ENCODE measurements at regions not wholly inside any gene's neighbourhood (a gene's known extent, or its start where the extent isn't known, plus 50 kb on each side); places are given as distances from the start of the nearest gene placed in this dataset.

- CTCF ChIA-PET, result no interaction called here
- H3K27ac Mint-ChIP-seq, result no peak overlapping the region
- no peak overlapping the region for H3K4me3 Mint-ChIP-seq
- peaks cover 2% of the 10 kb centered on the region for H3K4me1 Mint-ChIP-seq (ENCODE audit: low read depth)
- no peaks in the 10 kb centered on the region for H3K9me3 Mint-ChIP-seq
- H3K36me3 Mint-ChIP-seq (ENCODE audit: low read depth), result no peaks in the 10 kb centered on the region
- intact Hi-C loops (cut with micrococcal nuclease), result no loop called here
- DNase-seq, result no peak
- peaks cover 29% of the 10 kb centered on the region for H3K27me3 Mint-ChIP-seq (ENCODE audit: low read depth)
Measured at GRCh38 chr6:105578179-105578707, 175.4 kb upstream of the PREP start.

DNA sequence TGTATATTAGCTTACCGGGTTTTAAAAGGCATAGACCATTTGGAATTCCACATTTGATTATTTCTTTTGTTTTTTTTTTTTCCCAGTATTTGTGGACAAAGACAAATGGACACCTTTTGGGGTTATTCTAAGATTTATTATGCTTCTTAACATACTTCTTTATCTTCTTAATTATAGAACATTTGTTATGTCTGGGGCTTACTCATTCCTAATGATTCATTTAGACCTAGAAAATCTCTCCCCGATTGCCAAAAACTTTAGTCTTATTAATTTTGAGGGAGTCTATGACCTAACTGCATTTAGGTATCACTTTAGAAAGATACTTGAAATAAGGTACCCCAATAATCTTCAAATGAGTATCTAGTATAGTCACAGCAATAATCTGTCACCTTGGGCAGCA, 170.7 kb upstream of the PREP start:
- Mint-ChIP-seq H3K4me3 (no peak overlapping the region), H3K4me1 (ENCODE audit: low read depth) (peaks cover 2% of the 10 kb centered on the region), H3K27ac (no peak overlapping the region), H3K27me3 (ENCODE audit: low read depth) (peaks cover 27% of the 10 kb centered on the region), H3K9me3 (no peaks in the 10 kb centered on the region), H3K36me3 (ENCODE audit: low read depth) (no peaks in the 10 kb centered on the region)
- CTCF ChIA-PET, result interaction anchor here (0.6 kb wide), 1 partner anchor 10 kb away, joined by 3 read pairs; no protein-coding TSS in a partner anchor
- no peak for DNase-seq
- intact Hi-C loops (cut with micrococcal nuclease), result no loop called here

DNA sequence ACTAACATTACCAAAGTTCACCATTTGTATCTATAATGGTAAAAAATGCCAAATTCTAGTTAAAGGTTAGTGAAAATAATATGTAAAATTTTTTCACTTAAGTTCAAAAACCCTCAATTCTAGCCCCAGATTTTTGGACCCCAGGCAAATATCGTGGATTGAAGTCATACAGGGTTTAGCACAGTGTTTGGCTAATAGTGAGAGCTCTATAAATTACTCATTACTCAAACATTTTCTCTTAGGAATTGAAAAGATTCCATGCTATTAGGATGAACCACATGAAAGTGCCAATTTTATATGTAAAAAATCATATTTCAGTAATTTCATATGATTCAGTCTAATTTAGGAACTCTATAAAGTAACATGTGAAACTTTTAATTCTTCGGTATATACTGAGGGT, 170.3 kb upstream of the PREP start:
- DNase-seq, result no peak
- peaks cover 23% of the 10 kb centered on the region for H3K27me3 Mint-ChIP-seq (ENCODE audit: low read depth)
- intact Hi-C loops (cut with micrococcal nuclease), result no loop called here
- no peak overlapping the region for H3K27ac Mint-ChIP-seq
- H3K4me3 Mint-ChIP-seq, result no peak overlapping the region
- no peaks in the 10 kb centered on the region for H3K36me3 Mint-ChIP-seq (ENCODE audit: low read depth)
- H3K9me3 Mint-ChIP-seq, result no peaks in the 10 kb centered on the region
- CTCF ChIA-PET, result interaction anchor here (0.6 kb wide), 1 partner anchor 10 kb away, joined by 3 read pairs; no protein-coding TSS in a partner anchor
- H3K4me1 Mint-ChIP-seq (ENCODE audit: low read depth), result no peaks in the 10 kb centered on the region

GRCh38 chr6:105570416-105570815, 167.5 kb upstream of the PREP start:
- H3K4me1 Mint-ChIP-seq (ENCODE audit: low read depth), result no peaks in the 10 kb centered on the region
- CTCF ChIA-PET, result no interaction called here
- no peaks in the 10 kb centered on the region for H3K36me3 Mint-ChIP-seq (ENCODE audit: low read depth)
- intact Hi-C loops (cut with micrococcal nuclease), result no loop called here
- H3K4me3 Mint-ChIP-seq, result no peak overlapping the region
- H3K27me3 Mint-ChIP-seq (ENCODE audit: low read depth), result peaks cover 17% of the 10 kb centered on the region
- no peak overlapping the region for H3K27ac Mint-ChIP-seq
- no peak for DNase-seq
- no peaks in the 10 kb centered on the region for H3K9me3 Mint-ChIP-seq

GRCh38 chr6:105569706-105570105, 166.8 kb upstream of the PREP start:
- no peak overlapping the region for H3K27ac Mint-ChIP-seq
- H3K9me3 Mint-ChIP-seq, result no peaks in the 10 kb centered on the region
- no peak for DNase-seq
- intact Hi-C loops (cut with micrococcal nuclease), result no loop called here
- CTCF ChIA-PET, result no interaction called here
- peaks cover 20% of the 10 kb centered on the region for H3K27me3 Mint-ChIP-seq (ENCODE audit: low read depth)
- no peaks in the 10 kb centered on the region for H3K4me1 Mint-ChIP-seq (ENCODE audit: low read depth)
- H3K4me3 Mint-ChIP-seq, result no peak overlapping the region
- H3K36me3 Mint-ChIP-seq (ENCODE audit: low read depth), result no peaks in the 10 kb centered on the region

- intact Hi-C loops (cut with micrococcal nuclease), result no loop called here
- CTCF ChIA-PET, result no interaction called here
Measured at GRCh38 chr6:105568751-105569150, 165.9 kb upstream of the PREP start.

GRCh38 chr6:105568142-105568541, 165.3 kb upstream of the PREP start:
- peaks cover 14% of the 10 kb centered on the region for H3K27me3 Mint-ChIP-seq (ENCODE audit: low read depth)
- CTCF ChIA-PET, result no interaction called here
- H3K36me3 Mint-ChIP-seq (ENCODE audit: low read depth), result no peaks in the 10 kb centered on the region
- no peak overlapping the region for H3K4me3 Mint-ChIP-seq
- no peak for DNase-seq
- H3K4me1 Mint-ChIP-seq (ENCODE audit: low read depth), result no peaks in the 10 kb centered on the region
- H3K27ac Mint-ChIP-seq, result no peak overlapping the region
- intact Hi-C loops (cut with micrococcal nuclease), result no loop called here
- no peaks in the 10 kb centered on the region for H3K9me3 Mint-ChIP-seq

More at GRCh38 chr6:105568751-105569150, 165.9 kb upstream of the PREP start:
- Mint-ChIP-seq H3K4me1 (ENCODE audit: low read depth) (no peaks in the 10 kb centered on the region), H3K36me3 (ENCODE audit: low read depth) (no peaks in the 10 kb centered on the region), H3K27ac (no peak overlapping the region), H3K4me3 (no peak overlapping the region), H3K9me3 (no peaks in the 10 kb centered on the region), H3K27me3 (ENCODE audit: low read depth) (peaks cover 18% of the 10 kb centered on the region)
- no peak for DNase-seq

DNA sequence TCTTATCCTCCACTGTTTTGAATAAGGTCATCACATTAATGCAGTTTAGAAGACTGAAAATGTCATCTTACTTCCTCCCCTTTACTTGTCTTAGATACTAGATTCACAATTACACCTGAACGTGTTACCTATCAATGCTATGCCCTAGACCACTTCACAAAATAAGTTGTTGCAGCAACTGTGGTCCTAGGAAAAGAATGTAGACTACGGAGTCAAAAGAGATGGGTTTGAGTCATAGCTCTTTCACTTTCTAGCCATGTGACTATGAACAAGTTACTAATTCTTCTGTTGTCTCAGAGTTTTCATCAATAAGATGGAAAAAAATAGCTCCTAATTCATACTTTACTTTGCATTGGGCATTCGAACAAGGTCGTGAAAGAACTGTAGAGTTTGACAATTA, 164.3 kb upstream of the PREP start:
- Mint-ChIP-seq H3K9me3 (peaks cover 2% of the 10 kb centered on the region), H3K4me3 (no peak overlapping the region), H3K27ac (no peak overlapping the region), H3K27me3 (ENCODE audit: low read depth) (peaks cover 10% of the 10 kb centered on the region), H3K36me3 (ENCODE audit: low read depth) (no peaks in the 10 kb centered on the region), H3K4me1 (ENCODE audit: low read depth) (no peaks in the 10 kb centered on the region)
- no peak for DNase-seq
- intact Hi-C loops (cut with micrococcal nuclease), result no loop called here
- CTCF ChIA-PET, result interaction anchor here (0.6 kb wide), 1 partner anchor 217 kb away, joined by 5 read pairs; no protein-coding TSS in a partner anchor

DNA sequence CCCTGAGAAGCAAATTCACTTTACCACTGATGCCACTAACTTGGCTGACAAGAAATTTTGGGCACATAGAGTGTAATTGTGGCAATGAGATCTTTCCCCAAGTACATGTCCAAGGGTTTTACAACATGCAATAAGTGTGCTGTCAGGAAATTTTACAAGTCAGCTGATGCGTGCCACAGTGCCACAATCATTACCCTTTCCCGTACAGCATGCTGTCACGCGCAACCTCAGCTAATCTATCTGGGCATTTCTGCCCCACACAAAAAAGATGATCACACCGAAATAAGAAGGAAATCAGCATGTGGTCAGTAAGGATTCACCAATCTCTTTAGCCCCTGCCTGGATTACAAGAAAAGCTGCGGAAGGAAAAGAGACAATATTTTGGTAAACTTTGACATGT, 163.6 kb upstream of the PREP start:
- no peaks in the 10 kb centered on the region for H3K4me1 Mint-ChIP-seq (ENCODE audit: low read depth)
- CTCF ChIA-PET, result no interaction called here
- no peaks in the 10 kb centered on the region for H3K36me3 Mint-ChIP-seq (ENCODE audit: low read depth)
- H3K27me3 Mint-ChIP-seq (ENCODE audit: low read depth), result peaks cover 10% of the 10 kb centered on the region
- peaks cover 2% of the 10 kb centered on the region for H3K9me3 Mint-ChIP-seq
- H3K27ac Mint-ChIP-seq, result no peak overlapping the region
- intact Hi-C loops (cut with micrococcal nuclease), result no loop called here
- DNase-seq, result no peak
- H3K4me3 Mint-ChIP-seq, result no peak overlapping the region

GRCh38 chr6:105564121-105564902, 161.4 kb upstream of the PREP start:
- H3K9me3 Mint-ChIP-seq, result peaks cover 2% of the 10 kb centered on the region
- H3K36me3 Mint-ChIP-seq (ENCODE audit: low read depth), result no peaks in the 10 kb centered on the region
- intact Hi-C loops (cut with micrococcal nuclease), result no loop called here
- H3K27ac Mint-ChIP-seq, result no peak overlapping the region
- H3K4me1 Mint-ChIP-seq (ENCODE audit: low read depth), result no peaks in the 10 kb centered on the region
- peaks cover 3% of the 10 kb centered on the region for H3K27me3 Mint-ChIP-seq (ENCODE audit: low read depth)
- no peak for DNase-seq
- H3K4me3 Mint-ChIP-seq, result no peak overlapping the region
- CTCF ChIA-PET, result no interaction called here

GRCh38 chr6:105562027-105562426, 159.1 kb upstream of the PREP start:
- no peak overlapping the region for H3K27ac Mint-ChIP-seq
- DNase-seq, result no peak
- CTCF ChIA-PET, result no interaction called here
- no peaks in the 10 kb centered on the region for H3K4me1 Mint-ChIP-seq (ENCODE audit: low read depth)
- peaks cover 6% of the 10 kb centered on the region for H3K27me3 Mint-ChIP-seq (ENCODE audit: low read depth)
- H3K9me3 Mint-ChIP-seq, result peaks cover 2% of the 10 kb centered on the region
- H3K36me3 Mint-ChIP-seq (ENCODE audit: low read depth), result no peaks in the 10 kb centered on the region
- intact Hi-C loops (cut with micrococcal nuclease), result no loop called here
- H3K4me3 Mint-ChIP-seq, result no peak overlapping the region

DNA sequence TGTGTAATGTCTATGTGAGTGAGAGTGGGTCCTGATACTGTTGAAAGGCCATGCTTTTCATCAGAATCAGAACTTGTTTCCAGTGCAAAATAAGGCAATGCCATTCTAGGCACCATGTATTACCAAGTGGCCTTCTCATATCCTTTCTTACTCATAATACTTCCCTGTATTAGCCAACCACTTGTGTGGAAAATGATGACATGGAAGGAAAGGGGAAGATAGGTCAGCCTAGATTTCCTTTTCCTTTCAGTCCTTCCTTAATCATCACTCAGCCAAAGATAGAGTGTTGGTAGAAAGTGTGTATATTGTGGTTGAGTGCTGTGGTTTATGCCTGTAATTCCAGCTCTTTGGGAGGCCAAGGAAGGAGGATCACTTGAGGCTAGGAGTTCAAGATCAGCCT, 158.6 kb upstream of the PREP start:
- intact Hi-C loops (cut with micrococcal nuclease), result no loop called here
- Mint-ChIP-seq H3K36me3 (ENCODE audit: low read depth) (no peaks in the 10 kb centered on the region), H3K9me3 (peaks cover 2% of the 10 kb centered on the region), H3K27ac (no peak overlapping the region), H3K4me1 (ENCODE audit: low read depth) (no peaks in the 10 kb centered on the region), H3K4me3 (no peak overlapping the region), H3K27me3 (ENCODE audit: low read depth) (peaks cover 6% of the 10 kb centered on the region)
- CTCF ChIA-PET, result no interaction called here
- no peak for DNase-seq

DNA sequence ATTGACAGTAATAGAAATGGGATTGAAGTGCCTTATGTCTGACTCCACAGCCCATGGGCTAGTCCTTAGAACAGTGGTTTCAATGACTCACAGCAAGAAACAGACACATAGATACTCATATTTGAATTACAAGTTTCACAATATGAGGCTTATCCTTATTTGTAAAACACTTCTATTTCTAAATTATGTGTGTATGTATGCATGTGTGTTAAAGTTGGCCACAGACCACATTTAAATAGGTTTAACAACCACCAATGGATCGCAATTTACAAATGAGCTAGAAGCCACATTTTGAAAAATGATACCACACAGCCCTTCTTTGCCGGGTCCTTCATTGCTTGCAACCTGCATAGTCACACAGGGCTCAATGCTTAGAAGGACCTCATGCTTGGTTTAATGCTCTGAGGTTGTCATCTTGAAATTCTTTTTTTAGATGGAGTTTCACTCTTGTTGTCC, 157.8 kb upstream of the PREP start:
- Mint-ChIP-seq H3K27ac (no peak overlapping the region), H3K4me1 (ENCODE audit: low read depth) (no peaks in the 10 kb centered on the region), H3K27me3 (ENCODE audit: low read depth) (peaks cover 12% of the 10 kb centered on the region), H3K4me3 (no peak overlapping the region), H3K36me3 (ENCODE audit: low read depth) (no peaks in the 10 kb centered on the region), H3K9me3 (peaks cover 8% of the 10 kb centered on the region)
- intact Hi-C loops (cut with micrococcal nuclease), result no loop called here
- CTCF ChIA-PET, result no interaction called here
- no peak for DNase-seq

Data from activated naive CD4-positive, alpha-beta T cell treated with anti-CD3 and anti-CD28 coated beads for 36 hours (primary cell).